GM23338 (cell line): ENCODE measurements at regions not wholly inside any gene's neighbourhood (a gene's known extent, or its start where the extent isn't known, plus 50 kb on each side); places are given as distances from the start of the nearest gene placed in this dataset.

Source experiments
- ATAC-seq: fragments of 200-7000 bp; cut with Tn5 transposase; 3 replicates; pipeline ENCODE4 v1.9.1; 2020
- DNase-seq: peaks from one replicate; pipeline ENCODE4 v3.0.0-alpha.2; 2015; ENCODE audit warnings: low spot score
- H2AFZ ChIP-seq: fragments of 200-600 bp; sonication (generic); 2 replicates; pipeline ENCODE4 v1.8.0; 2016; ENCODE audit warnings: antibody characterized with exemption, mild to moderate bottlenecking, moderate library complexity
- H3F3A ChIP-seq: fragments of 200-600 bp; sonication (generic); replicated peaks from 2 replicates; pipeline ENCODE4 v1.8.0; 2017; ENCODE audit warnings: antibody characterized with exemption, mixed run types, low read depth
- H3K27ac ChIP-seq: fragments of 200-600 bp; sonication (generic); 2 replicates; pipeline ENCODE4 v1.6.1; 2016; ENCODE audit warnings: low read depth
- H3K27me3 ChIP-seq: fragments of 200-600 bp; sonication (generic); 2 replicates; pipeline ENCODE4 v1.8.0; 2016; ENCODE audit warnings: mild to moderate bottlenecking, mixed run types, moderate library complexity; ENCODE audit not compliant: insufficient read depth
- H3K36me3 ChIP-seq: fragments of 200-600 bp; sonication (generic); 2 replicates; pipeline ENCODE4 v1.8.0; 2016; ENCODE audit warnings: mild to moderate bottlenecking; ENCODE audit not compliant: insufficient read depth
- H3K4me1 ChIP-seq: fragments of 200-600 bp; sonication (generic); 2 replicates; pipeline ENCODE4 v1.8.0; 2016; ENCODE audit warnings: mild to moderate bottlenecking, moderate library complexity; ENCODE audit not compliant: insufficient read depth
- H3K4me2 ChIP-seq: fragments of 200-600 bp; sonication (generic); 2 replicates; pipeline ENCODE4 v1.7.1; 2017; ENCODE audit warnings: mixed run types
- H3K4me3 ChIP-seq: fragments of 200-600 bp; sonication (generic); 2 replicates; pipeline ENCODE4 v1.6.1; 2016; ENCODE audit warnings: mixed run types
- H3K79me2 ChIP-seq: fragments of 200-600 bp; sonication (generic); replicated peaks from 2 replicates; pipeline ENCODE4 v1.8.0; 2017; ENCODE audit warnings: mild to moderate bottlenecking; ENCODE audit not compliant: insufficient read depth
- H3K9me2 ChIP-seq: fragments of 200-600 bp; sonication (generic); 2 replicates; pipeline ENCODE4 v1.8.0; 2017; ENCODE audit not compliant: insufficient read depth
- H4K20me1 ChIP-seq: fragments of 200-600 bp; sonication (generic); replicated peaks from 2 replicates; pipeline ENCODE4 v1.8.0; 2017; ENCODE audit warnings: mild to moderate bottlenecking; ENCODE audit not compliant: insufficient read depth
- H3K27ac Mint-ChIP-seq: 2 replicates; pipeline ENCODE4 v1.8.0; 2020; ENCODE audit warnings: inconsistent platforms, mild to moderate bottlenecking, moderate library complexity, mixed read lengths
- H3K27me3 Mint-ChIP-seq: 3 replicates; pipeline ENCODE4 v1.8.0; 2022; ENCODE audit warnings: low read depth, mild to moderate bottlenecking, moderate library complexity, mixed read lengths, inconsistent platforms; ENCODE audit not compliant: insufficient read depth, poor library complexity
- H3K36me3 Mint-ChIP-seq: 3 replicates; pipeline ENCODE4 v1.8.0; 2021; ENCODE audit warnings: low read depth, mild to moderate bottlenecking, inconsistent platforms, moderate library complexity, mixed read lengths
- H3K4me1 Mint-ChIP-seq: 3 replicates; pipeline ENCODE4 v1.8.0; 2020; ENCODE audit warnings: mild to moderate bottlenecking, inconsistent platforms, mixed read lengths
- H3K4me3 Mint-ChIP-seq: 3 replicates; pipeline ENCODE4 v1.8.0; 2021; ENCODE audit warnings: moderate library complexity, mild to moderate bottlenecking, inconsistent platforms, mixed read lengths
- H3K9me3 Mint-ChIP-seq: 3 replicates; pipeline ENCODE4 v1.8.0; 2020; ENCODE audit warnings: moderate library complexity, mild to moderate bottlenecking, inconsistent platforms, mixed read lengths
- CREB1 ChIP-seq: fragments of 250-450 bp; sonication (Bioruptor Pico); IDR thresholded peaks from 2 replicates; pipeline ENCODE4 v1.5.0; 2020; ENCODE audit warnings: low read depth, mild to moderate bottlenecking, moderate library complexity
- EZH2phosphoT487 ChIP-seq: fragments of 200-600 bp; sonication (generic); IDR thresholded peaks from one replicate; pipeline ENCODE4 v1.8.1; 2018; ENCODE audit warnings: antibody characterized with exemption; ENCODE audit not compliant: unreplicated experiment
- JUNB ChIP-seq: IDR thresholded peaks from one replicate; pipeline ENCODE4 v1.6.1; 2016; ENCODE audit warnings: antibody characterized with exemption; ENCODE audit not compliant: unreplicated experiment
- NANOG ChIP-seq: IDR thresholded peaks from 2 replicates; pipeline ENCODE4 v1.6.1; 2016; ENCODE audit warnings: antibody characterized with exemption, borderline replicate concordance
- POLR2AphosphoS5 ChIP-seq: IDR thresholded peaks from 2 replicates; pipeline ENCODE4 v1.6.1; 2016; ENCODE audit warnings: antibody characterized with exemption, low read depth
- STAT1 ChIP-seq: IDR thresholded peaks from one replicate; pipeline ENCODE4 v1.6.1; 2016; ENCODE audit warnings: antibody characterized with exemption; ENCODE audit not compliant: unreplicated experiment
- ZNF114 ChIP-seq: fragments of 250-450 bp; sonication (Bioruptor Pico); IDR thresholded peaks from 2 replicates; pipeline ENCODE4 v1.5.0; 2020; ENCODE audit warnings: mild to moderate bottlenecking, moderate library complexity
- ZNF331 ChIP-seq: fragments of 250-450 bp; sonication (Bioruptor Pico); IDR thresholded peaks from 2 replicates; pipeline ENCODE4 v1.5.0; 2020; ENCODE audit warnings: low read depth, mild to moderate bottlenecking, moderate library complexity
- TF ChIP-seq, protein P1 (sequence below): fragments of 250-450 bp; sonication (Bioruptor Pico); IDR thresholded peaks from 2 replicates; pipeline ENCODE4 v1.5.0; 2020; ENCODE audit warnings: mild to moderate bottlenecking, moderate library complexity
- TF ChIP-seq, protein P2 (sequence below), 2 experiments: fragments of 200-600 bp in 1 of 2; sonication (generic) in 1 of 2; conservative IDR thresholded peaks; 2 replicates each; pipeline versions ENCODE4 v1.5.1 to v1.6.1; 2016 to 2017; ENCODE audit warnings: antibody characterized with exemption in 2 of 2, low read depth in 2 of 2, mild to moderate bottlenecking in 2 of 2, moderate library complexity in 1 of 2

DNA sequence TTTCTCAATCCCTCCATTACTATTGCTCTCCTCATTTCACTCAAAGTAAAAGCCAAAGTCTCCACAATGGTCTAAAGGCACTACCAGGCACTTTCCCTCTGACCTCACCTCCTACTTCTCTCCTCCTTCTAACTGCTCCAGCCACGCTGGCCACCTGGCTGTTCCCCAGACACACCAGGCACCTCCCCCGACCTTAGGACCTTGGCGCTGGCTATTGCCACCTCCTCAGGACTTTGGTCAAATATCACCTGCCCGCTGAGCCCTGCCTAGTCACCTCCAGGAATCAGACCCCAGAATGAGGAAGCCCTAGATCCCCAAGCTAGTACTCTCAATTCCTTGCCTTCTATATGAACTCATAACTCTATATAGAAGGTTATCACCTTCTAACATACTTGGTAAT is 66.2 kb upstream of the STEAP1B start:
- no peak overlapping the region for H3K4me3 ChIP-seq

More for the DNA sequence above, 66.2 kb upstream of the STEAP1B start:
- no peaks in the 10 kb centered on the region for H3K27me3 ChIP-seq
- ATAC-seq (no peak), DNase-seq (no peak)
- Mint-ChIP-seq H3K36me3 (no peaks in the 10 kb centered on the region), H3K4me3 (no peak overlapping the region; the same call in 2 of the 3 replicates), H3K27me3 (peaks cover 7% of the 10 kb centered on the region), H3K4me1 (peaks cover 47% of the 10 kb centered on the region), H3K9me3 (no peaks in the 10 kb centered on the region), H3K27ac (no peak overlapping the region)
- no peak overlapping the region for H3K27ac ChIP-seq
- H3K4me2 ChIP-seq = no peak overlapping the region
- peaks cover 37% of the 10 kb centered on the region for H3K4me1 ChIP-seq
- no peak overlapping the region for H2AFZ ChIP-seq
- no peaks in the 10 kb centered on the region for H4K20me1 ChIP-seq
- no peaks in the 10 kb centered on the region for H3K36me3 ChIP-seq
- H3K9me2 ChIP-seq = peaks cover 7% of the 10 kb centered on the region
- TF ChIP-seq, protein P1, sequence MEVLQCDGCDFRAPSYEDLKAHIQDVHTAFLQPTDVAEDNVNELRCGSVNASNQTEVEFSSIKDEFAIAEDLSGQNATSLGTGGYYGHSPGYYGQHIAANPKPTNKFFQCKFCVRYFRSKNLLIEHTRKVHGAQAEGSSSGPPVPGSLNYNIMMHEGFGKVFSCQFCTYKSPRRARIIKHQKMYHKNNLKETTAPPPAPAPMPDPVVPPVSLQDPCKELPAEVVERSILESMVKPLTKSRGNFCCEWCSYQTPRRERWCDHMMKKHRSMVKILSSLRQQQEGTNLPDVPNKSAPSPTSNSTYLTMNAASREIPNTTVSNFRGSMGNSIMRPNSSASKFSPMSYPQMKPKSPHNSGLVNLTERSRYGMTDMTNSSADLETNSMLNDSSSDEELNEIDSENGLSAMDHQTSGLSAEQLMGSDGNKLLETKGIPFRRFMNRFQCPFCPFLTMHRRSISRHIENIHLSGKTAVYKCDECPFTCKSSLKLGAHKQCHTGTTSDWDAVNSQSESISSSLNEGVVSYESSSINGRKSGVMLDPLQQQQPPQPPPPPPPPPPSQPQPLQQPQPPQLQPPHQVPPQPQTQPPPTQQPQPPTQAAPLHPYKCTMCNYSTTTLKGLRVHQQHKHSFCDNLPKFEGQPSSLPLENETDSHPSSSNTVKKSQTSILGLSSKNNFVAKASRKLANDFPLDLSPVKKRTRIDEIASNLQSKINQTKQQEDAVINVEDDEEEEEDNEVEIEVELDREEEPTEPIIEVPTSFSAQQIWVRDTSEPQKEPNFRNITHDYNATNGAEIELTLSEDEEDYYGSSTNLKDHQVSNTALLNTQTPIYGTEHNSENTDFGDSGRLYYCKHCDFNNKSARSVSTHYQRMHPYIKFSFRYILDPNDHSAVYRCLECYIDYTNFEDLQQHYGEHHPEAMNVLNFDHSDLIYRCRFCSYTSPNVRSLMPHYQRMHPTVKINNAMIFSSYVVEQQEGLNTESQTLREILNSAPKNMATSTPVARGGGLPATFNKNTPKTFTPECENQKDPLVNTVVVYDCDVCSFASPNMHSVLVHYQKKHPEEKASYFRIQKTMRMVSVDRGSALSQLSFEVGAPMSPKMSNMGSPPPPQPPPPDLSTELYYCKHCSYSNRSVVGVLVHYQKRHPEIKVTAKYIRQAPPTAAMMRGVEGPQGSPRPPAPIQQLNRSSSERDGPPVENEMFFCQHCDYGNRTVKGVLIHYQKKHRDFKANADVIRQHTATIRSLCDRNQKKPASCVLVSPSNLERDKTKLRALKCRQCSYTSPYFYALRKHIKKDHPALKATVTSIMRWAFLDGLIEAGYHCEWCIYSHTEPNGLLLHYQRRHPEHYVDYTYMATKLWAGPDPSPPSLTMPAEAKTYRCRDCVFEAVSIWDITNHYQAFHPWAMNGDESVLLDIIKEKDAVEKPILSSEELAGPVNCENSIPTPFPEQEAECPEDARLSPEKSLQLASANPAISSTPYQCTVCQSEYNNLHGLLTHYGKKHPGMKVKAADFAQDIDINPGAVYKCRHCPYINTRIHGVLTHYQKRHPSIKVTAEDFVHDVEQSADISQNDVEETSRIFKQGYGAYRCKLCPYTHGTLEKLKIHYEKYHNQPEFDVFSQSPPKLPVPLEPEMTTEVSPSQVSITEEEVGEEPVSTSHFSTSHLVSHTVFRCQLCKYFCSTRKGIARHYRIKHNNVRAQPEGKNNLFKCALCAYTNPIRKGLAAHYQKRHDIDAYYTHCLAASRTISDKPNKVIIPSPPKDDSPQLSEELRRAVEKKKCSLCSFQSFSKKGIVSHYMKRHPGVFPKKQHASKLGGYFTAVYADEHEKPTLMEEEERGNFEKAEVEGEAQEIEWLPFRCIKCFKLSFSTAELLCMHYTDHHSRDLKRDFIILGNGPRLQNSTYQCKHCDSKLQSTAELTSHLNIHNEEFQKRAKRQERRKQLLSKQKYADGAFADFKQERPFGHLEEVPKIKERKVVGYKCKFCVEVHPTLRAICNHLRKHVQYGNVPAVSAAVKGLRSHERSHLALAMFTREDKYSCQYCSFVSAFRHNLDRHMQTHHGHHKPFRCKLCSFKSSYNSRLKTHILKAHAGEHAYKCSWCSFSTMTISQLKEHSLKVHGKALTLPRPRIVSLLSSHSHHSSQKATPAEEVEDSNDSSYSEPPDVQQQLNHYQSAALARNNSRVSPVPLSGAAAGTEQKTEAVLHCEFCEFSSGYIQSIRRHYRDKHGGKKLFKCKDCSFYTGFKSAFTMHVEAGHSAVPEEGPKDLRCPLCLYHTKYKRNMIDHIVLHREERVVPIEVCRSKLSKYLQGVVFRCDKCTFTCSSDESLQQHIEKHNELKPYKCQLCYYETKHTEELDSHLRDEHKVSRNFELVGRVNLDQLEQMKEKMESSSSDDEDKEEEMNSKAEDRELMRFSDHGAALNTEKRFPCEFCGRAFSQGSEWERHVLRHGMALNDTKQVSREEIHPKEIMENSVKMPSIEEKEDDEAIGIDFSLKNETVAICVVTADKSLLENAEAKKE (CRISPR knock-in tag) = no peak
- TF ChIP-seq EZH2phosphoT487 (no peak), NANOG (no peak), STAT1 (no peak), JUNB (no peak), ZNF331 (CRISPR knock-in tag) (no peak), POLR2AphosphoS5 (no peak), ZNF114 (CRISPR knock-in tag) (no peak), CREB1 (CRISPR knock-in tag) (no peak)
- TF ChIP-seq, protein P2, sequence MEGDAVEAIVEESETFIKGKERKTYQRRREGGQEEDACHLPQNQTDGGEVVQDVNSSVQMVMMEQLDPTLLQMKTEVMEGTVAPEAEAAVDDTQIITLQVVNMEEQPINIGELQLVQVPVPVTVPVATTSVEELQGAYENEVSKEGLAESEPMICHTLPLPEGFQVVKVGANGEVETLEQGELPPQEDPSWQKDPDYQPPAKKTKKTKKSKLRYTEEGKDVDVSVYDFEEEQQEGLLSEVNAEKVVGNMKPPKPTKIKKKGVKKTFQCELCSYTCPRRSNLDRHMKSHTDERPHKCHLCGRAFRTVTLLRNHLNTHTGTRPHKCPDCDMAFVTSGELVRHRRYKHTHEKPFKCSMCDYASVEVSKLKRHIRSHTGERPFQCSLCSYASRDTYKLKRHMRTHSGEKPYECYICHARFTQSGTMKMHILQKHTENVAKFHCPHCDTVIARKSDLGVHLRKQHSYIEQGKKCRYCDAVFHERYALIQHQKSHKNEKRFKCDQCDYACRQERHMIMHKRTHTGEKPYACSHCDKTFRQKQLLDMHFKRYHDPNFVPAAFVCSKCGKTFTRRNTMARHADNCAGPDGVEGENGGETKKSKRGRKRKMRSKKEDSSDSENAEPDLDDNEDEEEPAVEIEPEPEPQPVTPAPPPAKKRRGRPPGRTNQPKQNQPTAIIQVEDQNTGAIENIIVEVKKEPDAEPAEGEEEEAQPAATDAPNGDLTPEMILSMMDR (conservative IDR thresholded peaks at IDR 0.05; ENCODE audit: low read depth in 2 of 2) = no peak
- H3K79me2 ChIP-seq = no peaks in the 10 kb centered on the region
- H3F3A ChIP-seq = 0 out of 2 replicates have a peak, but pooled peaks cover 2% of the 10 kb centered on the region
